ENCODE measurements at regions not wholly inside any gene's neighbourhood (a gene's known extent, or its start where the extent isn't known, plus 50 kb on each side); places are given as distances from the start of the nearest gene placed in this dataset.

GRCh38 chr2:163171786-163172530, 333.4 kb upstream of the KCNH7 start (continued):
- TF ChIP-seq CREM (IDR thresholded peaks at IDR 0.05; ENCODE audit: low read depth) (no peak), SNIP1 (IDR thresholded peaks at IDR 0.05; ENCODE audit: low read depth) (no peak), C11orf30 (IDR thresholded peaks at IDR 0.05; ENCODE audit: low read depth) (no peak)

GRCh38 chr2:163157891-163158496, 319.4 kb upstream of the KCNH7 start:
- H2AFZ ChIP-seq (ENCODE audit: low read depth, low read length) = no peak overlapping the region
- H3K36me3 ChIP-seq (ENCODE audit: control insufficient read depth, insufficient read depth, low read length) = no peaks in the 10 kb centered on the region
- CTCF ChIA-PET (ENCODE audit: low intra/inter-chr PET ratio) = no interaction called here
- ATAC-seq (no peak), DNase-seq (ENCODE audit: extremely low read depth in 1 of 4, low spot score in 3 of 4) (no peak), FAIRE-seq (no peak)
- no peak overlapping the region for H3K9ac ChIP-seq (ENCODE audit: insufficient read depth in 1 of 2, low read depth in 2 of 2, low read length in 2 of 2)
- no peaks in the 10 kb centered on the region for H3K4me1 ChIP-seq (replicated peaks in 1 of 2; ENCODE audit: control insufficient read depth in 2 of 2, insufficient read depth in 2 of 2, low read length in 2 of 2)
- no peak overlapping the region for H3K27ac ChIP-seq (ENCODE audit: extremely low read depth, low read depth, low read length)
- no peak overlapping the region for H3K4me2 ChIP-seq (ENCODE audit: insufficient read depth, low read length)
- H3K9me3 ChIP-seq (replicated peaks; ENCODE audit: control insufficient read depth, insufficient read depth, low read depth, low read length) = peaks cover 2% of the 10 kb centered on the region; the same call in 1 of the 2 replicates
- no TSS peak for BruUV-seq (replicated peaks)
- no peak overlapping the region for H3K4me3 ChIP-seq
- no peaks in the 10 kb centered on the region for H3K27me3 ChIP-seq (ENCODE audit: control insufficient read depth in 2 of 2, insufficient read depth in 2 of 2, low read length in 2 of 2)
- no peaks in the 10 kb centered on the region for H3K9me1 ChIP-seq (ENCODE audit: control insufficient read depth, insufficient read depth, low read length)
- TF ChIP-seq ETV1 (tag; conservative IDR thresholded peaks at IDR 0.05; ENCODE audit: low read depth) = no peak
- no peak for TF ChIP-seq SMARCE1 (IDR thresholded peaks at IDR 0.05)
- no peak for TF ChIP-seq KAT2B (IDR thresholded peaks at IDR 0.05; ENCODE audit: low read depth, low read length)
- no peak for TF ChIP-seq SIN3B (IDR thresholded peaks at IDR 0.05; ENCODE audit: low read depth)
- no peak for TF ChIP-seq ZNF124 (CRISPR knock-in tag; IDR thresholded peaks at IDR 0.05)
- TF ChIP-seq IRF2 (CRISPR knock-in tag; IDR thresholded peaks at IDR 0.05) = no peak
- TF ChIP-seq CTBP1 (IDR thresholded peaks at IDR 0.05; ENCODE audit: borderline replicate concordance) = no peak
- TF ChIP-seq HDGF (IDR thresholded peaks at IDR 0.05) = no peak
- TF ChIP-seq NEUROD1 (IDR thresholded peaks at IDR 0.05; ENCODE audit: borderline replicate concordance, low read depth, low read length, partially characterized antibody) = no peak
- no peak for TF ChIP-seq ZNF77 (CRISPR knock-in tag; IDR thresholded peaks at IDR 0.05)
- no peaks in the 10 kb centered on the region for H4K20me1 ChIP-seq (replicated peaks; ENCODE audit: control insufficient read depth, insufficient read depth, low read length)
- in situ Hi-C loops (cut with MboI) = no loop called here
- intact Hi-C loops (cut with micrococcal nuclease) = loop anchor here (5.0 to 10.0 kb wide), 2 partner anchors 1337 to 1559 kb away; no protein-coding TSS in a partner anchor
- no peaks in the 10 kb centered on the region for H3K79me2 ChIP-seq (ENCODE audit: control insufficient read depth, insufficient read depth, low read length)
- 0% methylated on average over 1 of the region's 1 CpG for WGBS (ENCODE audit: insufficient coverage, low coverage, missing lambda C conversion rate)
- POLR2A ChIA-PET = no interaction called here
